ENCODE measurements at regions not wholly inside any gene's neighbourhood (a gene's known extent, or its start where the extent isn't known, plus 50 kb on each side); places are given as distances from the start of the nearest gene placed in this dataset.

DNA sequence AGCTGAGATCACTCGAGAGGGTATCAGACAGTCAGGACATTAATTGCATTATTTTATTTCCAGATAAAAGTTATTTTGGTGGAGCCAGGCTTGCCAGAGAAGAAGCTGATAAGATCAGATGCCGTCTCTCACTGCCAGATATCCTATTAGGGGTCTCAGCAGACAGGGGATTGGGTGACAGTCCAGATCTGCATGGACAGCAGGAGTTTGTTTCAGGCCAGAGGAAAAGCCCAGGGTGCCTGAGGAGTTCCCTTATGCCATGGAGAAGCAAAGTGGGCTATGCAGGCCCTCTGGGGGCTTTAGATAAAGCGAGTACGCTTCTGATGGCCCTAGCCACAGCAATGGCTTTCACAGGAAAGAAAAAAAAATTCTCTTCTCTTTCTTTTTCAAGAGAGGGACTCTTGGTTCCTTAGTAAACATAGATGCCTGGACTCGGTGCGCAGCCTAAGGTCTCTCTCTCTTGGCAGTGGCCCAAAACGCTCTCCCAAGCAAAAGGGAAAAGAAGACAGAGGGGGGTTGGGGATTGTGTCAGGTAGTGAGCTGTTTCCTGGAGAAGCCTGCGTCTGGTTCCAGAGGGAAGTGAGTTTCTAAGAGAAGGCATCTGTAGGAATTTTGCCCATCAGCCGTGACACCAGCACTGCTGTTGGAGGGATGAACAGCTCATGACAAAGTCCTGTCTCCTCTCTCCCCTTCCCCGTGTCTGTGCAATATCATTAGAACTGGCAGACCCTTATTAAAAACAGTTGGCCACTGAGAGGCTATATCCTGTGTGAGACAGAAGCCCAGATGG is 166.3 kb upstream of the FOXF1 start:
- no peak for TF ChIP-seq ZFX (IDR thresholded peaks at IDR 0.05)
- TF ChIP-seq, protein P1, sequence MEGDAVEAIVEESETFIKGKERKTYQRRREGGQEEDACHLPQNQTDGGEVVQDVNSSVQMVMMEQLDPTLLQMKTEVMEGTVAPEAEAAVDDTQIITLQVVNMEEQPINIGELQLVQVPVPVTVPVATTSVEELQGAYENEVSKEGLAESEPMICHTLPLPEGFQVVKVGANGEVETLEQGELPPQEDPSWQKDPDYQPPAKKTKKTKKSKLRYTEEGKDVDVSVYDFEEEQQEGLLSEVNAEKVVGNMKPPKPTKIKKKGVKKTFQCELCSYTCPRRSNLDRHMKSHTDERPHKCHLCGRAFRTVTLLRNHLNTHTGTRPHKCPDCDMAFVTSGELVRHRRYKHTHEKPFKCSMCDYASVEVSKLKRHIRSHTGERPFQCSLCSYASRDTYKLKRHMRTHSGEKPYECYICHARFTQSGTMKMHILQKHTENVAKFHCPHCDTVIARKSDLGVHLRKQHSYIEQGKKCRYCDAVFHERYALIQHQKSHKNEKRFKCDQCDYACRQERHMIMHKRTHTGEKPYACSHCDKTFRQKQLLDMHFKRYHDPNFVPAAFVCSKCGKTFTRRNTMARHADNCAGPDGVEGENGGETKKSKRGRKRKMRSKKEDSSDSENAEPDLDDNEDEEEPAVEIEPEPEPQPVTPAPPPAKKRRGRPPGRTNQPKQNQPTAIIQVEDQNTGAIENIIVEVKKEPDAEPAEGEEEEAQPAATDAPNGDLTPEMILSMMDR (conservative IDR thresholded peaks at IDR 0.05), result no peak
- no peak overlapping the region for H3K27ac ChIP-seq

DNA sequence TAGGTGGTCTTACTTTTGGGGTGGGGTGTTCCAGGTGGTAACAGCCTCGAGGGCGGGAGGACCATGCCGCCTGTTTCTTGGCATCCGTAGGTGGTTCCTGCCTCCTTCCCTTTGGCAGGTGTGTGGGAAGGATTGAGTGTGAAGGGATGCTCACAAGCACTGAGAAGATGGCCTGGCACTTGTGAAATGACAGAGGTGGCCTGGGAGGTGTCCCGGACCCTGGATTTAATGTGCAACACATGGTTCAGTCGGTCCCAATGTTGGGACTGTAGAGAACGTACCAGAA is 165.8 kb upstream of the FOXF1 start:
- TF ChIP-seq, protein P1 (conservative IDR thresholded peaks at IDR 0.05), result no peak
- no peak for TF ChIP-seq ZFX (IDR thresholded peaks at IDR 0.05)
- no peak overlapping the region for H3K27ac ChIP-seq

DNA sequence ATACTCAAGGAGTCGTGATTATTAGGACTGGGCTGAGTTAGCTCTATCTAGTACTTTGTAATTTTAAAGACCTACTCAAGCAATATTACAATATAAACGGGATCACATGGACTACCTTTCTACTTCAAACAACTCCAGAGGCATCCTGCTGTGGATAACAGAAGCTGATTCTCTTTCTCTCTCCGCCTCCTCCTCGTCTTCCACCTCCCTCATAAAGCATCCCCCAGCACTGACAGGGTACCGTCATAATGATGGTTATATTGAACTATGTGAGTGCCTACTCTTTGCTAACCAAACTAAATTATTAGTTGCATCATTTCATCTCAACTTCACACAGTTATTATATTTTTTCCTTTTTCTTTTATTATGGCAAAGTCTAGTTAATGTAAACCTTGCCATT is 165.4 kb upstream of the FOXF1 start:
- H3K27ac ChIP-seq, result no peak overlapping the region
- TF ChIP-seq, protein P1 (conservative IDR thresholded peaks at IDR 0.05), result no peak
- no peak for TF ChIP-seq ZFX (IDR thresholded peaks at IDR 0.05)

DNA sequence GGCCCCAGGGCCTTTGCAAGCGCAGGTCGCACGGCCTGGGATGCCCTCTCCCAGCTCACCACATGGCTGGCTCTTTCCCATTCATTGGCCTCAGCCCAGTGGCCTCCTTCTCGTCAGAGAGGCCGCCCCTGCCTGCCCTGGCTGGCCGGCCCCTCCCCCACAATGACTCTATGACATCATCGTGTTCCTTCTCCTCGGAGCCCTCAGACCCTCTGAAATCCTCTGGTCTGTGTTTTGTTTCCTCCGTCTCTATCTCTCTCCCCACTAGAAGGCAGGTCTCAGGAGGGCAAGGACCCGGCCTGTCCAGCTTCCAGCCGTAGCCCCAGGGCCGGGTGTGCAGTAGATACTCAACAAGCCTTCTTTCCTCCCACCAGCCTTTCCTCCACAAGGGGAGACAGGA is 164.8 kb upstream of the FOXF1 start:
- TF ChIP-seq ZFX (IDR thresholded peaks at IDR 0.05), result no peak
- TF ChIP-seq, protein P1 (conservative IDR thresholded peaks at IDR 0.05), result no peak
- no peak overlapping the region for H3K27ac ChIP-seq

DNA sequence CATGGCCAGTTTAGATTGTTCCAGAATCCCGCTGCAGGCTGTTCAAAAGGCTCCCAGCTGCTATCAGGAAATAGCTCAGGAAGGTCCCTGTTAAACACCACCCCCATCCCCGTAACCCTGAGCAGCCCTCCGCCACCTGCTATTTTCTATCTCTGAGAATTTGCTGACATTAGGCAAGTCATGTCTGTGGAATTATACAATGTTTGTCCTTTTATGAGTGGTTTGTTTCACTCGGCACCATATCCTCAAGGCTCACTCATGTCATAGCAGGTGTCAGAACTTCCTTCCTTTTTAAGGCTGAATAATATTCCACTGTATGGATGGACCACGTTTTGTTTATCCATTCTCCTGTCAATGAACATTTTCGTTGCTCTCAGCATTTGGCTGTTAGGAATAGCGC is 164.3 kb upstream of the FOXF1 start:
- no peak for TF ChIP-seq ZFX (IDR thresholded peaks at IDR 0.05)
- TF ChIP-seq, protein P1 (conservative IDR thresholded peaks at IDR 0.05), result no peak
- no peak overlapping the region for H3K27ac ChIP-seq

DNA sequence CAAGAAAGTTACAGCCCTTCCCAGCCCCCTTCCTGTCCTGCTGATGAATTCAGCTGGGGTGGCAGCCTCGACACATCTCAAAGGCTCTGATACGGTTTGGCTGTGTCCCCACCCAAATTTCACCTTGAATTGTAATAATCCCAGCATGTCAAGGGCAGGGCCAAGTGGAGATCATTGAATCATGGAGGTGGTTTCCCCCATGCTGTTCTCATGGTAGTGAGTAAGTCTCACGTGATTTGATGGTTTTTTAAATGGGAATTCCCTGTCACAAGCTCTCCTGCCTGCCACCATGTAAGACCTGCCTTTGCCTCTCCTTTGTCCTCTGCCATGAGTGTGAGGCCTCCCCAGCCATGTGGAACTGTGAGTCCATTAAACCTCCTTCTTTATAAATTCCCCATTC is 163.2 kb upstream of the FOXF1 start:
- H3K27ac ChIP-seq, result no peak overlapping the region
- no peak for TF ChIP-seq ZFX (IDR thresholded peaks at IDR 0.05)
- TF ChIP-seq, protein P1 (conservative IDR thresholded peaks at IDR 0.05), result no peak

DNA sequence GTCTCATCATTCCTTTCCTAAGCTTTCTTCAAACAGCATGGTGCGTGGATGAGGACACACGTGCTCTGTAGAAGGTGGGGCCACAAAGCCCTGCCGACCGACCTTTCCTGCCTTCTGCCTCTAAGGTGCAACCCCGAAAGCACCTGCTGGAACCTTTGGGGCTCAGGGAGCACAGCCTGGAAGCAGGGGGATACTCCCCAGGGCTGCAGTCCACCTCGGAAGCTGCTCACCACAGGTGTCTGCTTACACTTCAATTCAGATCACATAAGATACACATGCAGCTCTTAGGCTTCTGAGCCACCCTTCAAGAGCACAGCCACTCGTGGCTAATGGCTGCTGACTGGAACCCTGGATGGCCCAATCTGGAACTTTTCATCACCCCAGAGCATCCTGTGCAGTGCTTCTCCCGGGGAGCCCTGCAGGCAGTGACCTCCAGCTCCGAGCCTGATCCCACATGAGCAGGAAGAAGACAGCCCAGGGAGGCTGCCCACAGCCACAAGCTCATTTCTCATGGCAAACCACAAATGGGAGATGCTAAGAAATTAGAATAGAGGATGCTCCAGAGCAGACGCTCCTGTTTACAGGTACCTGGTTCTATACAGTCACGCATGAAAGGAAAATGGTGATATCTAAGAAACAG is 162.3 kb upstream of the FOXF1 start:
- no peak overlapping the region for H3K27ac ChIP-seq
- TF ChIP-seq, protein P1 (conservative IDR thresholded peaks at IDR 0.05), result no peak
- no peak for TF ChIP-seq ZFX (IDR thresholded peaks at IDR 0.05)

All from C4-2B (cell line).